H1 (cell line): ENCODE measurements at regions not wholly inside any gene's neighbourhood (a gene's known extent, or its start where the extent isn't known, plus 50 kb on each side); places are given as distances from the start of the nearest gene placed in this dataset.

ENCODE experiments used
- CTCF ChIA-PET: fragments of 300-600 bp; sonication (Branson Sonifier 250); formaldehyde crosslinking; loops from one replicate; lab custom pipeline; 2021; ENCODE audit not compliant: partially characterized antibody; lab: Charles Lee
- POLR2A ChIA-PET: fragments of 300-600 bp; sonication (Branson Sonifier 250); formaldehyde crosslinking; loops from one replicate; lab custom pipeline; 2021; ENCODE audit warnings: inconsistent platforms; ENCODE audit not compliant: partially characterized antibody; lab: Charles Lee
- DNase-seq, 2 experiments: peaks; one replicate each; pipeline versions ENCODE4 v3.0.0 to v3.0.0-alpha.2; 2010 to 2022; ENCODE audit warnings: low spot score in 2 of 2, low read depth in 1 of 2, mixed read lengths in 1 of 2
- FAIRE-seq: peaks from 2 replicates; lab custom pipeline; 2011; peaks lifted over from hg19 to GRCh38; lab: Jason Lieb, UNC
- H2AFZ ChIP-seq: 2 replicates; pipeline ENCODE4 v1.8.1; 2012; ENCODE audit warnings: low read length, inconsistent platforms
- H2AK5ac ChIP-seq: 2 replicates; pipeline ENCODE4 v1.6.1; 2013; ENCODE audit warnings: low read depth, low read length
- H2BK120ac ChIP-seq: replicated peaks from 2 replicates; pipeline ENCODE3; 2013; ENCODE audit warnings: low read depth, low read length, inconsistent platforms
- H2BK12ac ChIP-seq: 2 replicates; pipeline ENCODE4 v1.6.1; 2013; ENCODE audit warnings: low read depth, low read length
- H2BK15ac ChIP-seq: 2 replicates; pipeline ENCODE4 v1.6.1; 2013; ENCODE audit warnings: low read length
- H2BK20ac ChIP-seq: 2 replicates; pipeline ENCODE4 v1.6.1; 2013; ENCODE audit warnings: low read length
- H2BK5ac ChIP-seq: 2 replicates; pipeline ENCODE4 v1.6.1; 2013; ENCODE audit warnings: low read depth, low read length
- H3K14ac ChIP-seq: 2 replicates; pipeline ENCODE4 v1.6.1; 2013; ENCODE audit warnings: inconsistent platforms; ENCODE audit not compliant: insufficient read length
- H3K18ac ChIP-seq: 2 replicates; pipeline ENCODE4 v1.6.1; 2013; ENCODE audit warnings: low read length; ENCODE audit errors: extremely low read depth
- H3K23ac ChIP-seq: 2 replicates; pipeline ENCODE4 v1.6.1; 2013; ENCODE audit warnings: inconsistent platforms; ENCODE audit not compliant: insufficient read length
- H3K23me2 ChIP-seq: 2 replicates; pipeline ENCODE4 v1.6.1; 2013; ENCODE audit warnings: low read depth, low read length
- H3K27ac ChIP-seq: 2 replicates; pipeline ENCODE4 v1.6.1; 2011; ENCODE audit warnings: low read depth, low read length, inconsistent platforms
- H3K27me3 ChIP-seq, 4 experiments: replicated peaks in 1 of 4; 1 replicate in 1 of 4; 2 replicates in 3 of 4; pipeline versions ENCODE4 v1.6.1 to v1.8.1; 2011 to 2013; ENCODE audit warnings: low read length in 3 of 4, mild to moderate bottlenecking in 3 of 4, inconsistent platforms in 2 of 4, mixed read lengths in 2 of 4, moderate library complexity in 1 of 4; ENCODE audit not compliant: control insufficient read depth in 3 of 4, insufficient read depth in 3 of 4; ENCODE audit errors: extremely low read depth in 1 of 4
- H3K36me3 ChIP-seq, 4 experiments: 2 replicates each; pipeline versions ENCODE4 v1.6.1 to v1.8.1; 2011 to 2013; ENCODE audit warnings: mild to moderate bottlenecking in 4 of 4, low read length in 3 of 4, moderate library complexity in 2 of 4, control low read depth in 1 of 4, inconsistent platforms in 1 of 4; ENCODE audit not compliant: insufficient read depth in 4 of 4, control insufficient read depth in 2 of 4
- H3K4ac ChIP-seq: replicated peaks from 2 replicates; pipeline ENCODE3; 2013; ENCODE audit warnings: low read length, low read depth, mixed read lengths, inconsistent platforms; ENCODE audit not compliant: insufficient read length
- H3K4me1 ChIP-seq, 4 experiments: replicated peaks in 1 of 4; 1 replicate in 1 of 4; 2 replicates in 3 of 4; pipeline versions ENCODE4 v1.6.1 to v1.8.1; 2011 to 2013; ENCODE audit warnings: low read length in 3 of 4, inconsistent platforms in 2 of 4, mixed read lengths in 1 of 4; ENCODE audit not compliant: insufficient read depth in 4 of 4, control insufficient read depth in 3 of 4
- H3K4me2 ChIP-seq, 2 experiments: 2 replicates each; pipeline versions ENCODE4 v1.6.1 to v1.8.1; 2011 to 2013; ENCODE audit warnings: low read depth in 2 of 2, low read length in 2 of 2, control low read depth in 1 of 2, inconsistent platforms in 1 of 2, mild to moderate bottlenecking in 1 of 2; ENCODE audit not compliant: insufficient read depth in 1 of 2
- H3K4me3 ChIP-seq, 4 experiments: fragments of 200-600, 300-600 bp in 1 of 4; sonication (generic), shearing (Covaris generic), sonication (Bioruptor Twin) in 1 of 4; 2 replicates each; pipeline versions ENCODE4 v1.5.1 to v1.8.1; 2011 to 2016; ENCODE audit warnings: low read length in 4 of 4, low read depth in 3 of 4, control low read depth in 2 of 4, inconsistent platforms in 2 of 4, mild to moderate bottlenecking in 2 of 4, mixed read lengths in 1 of 4, moderate library complexity in 1 of 4; ENCODE audit not compliant: insufficient read depth in 2 of 4; ENCODE audit errors: extremely low read depth in 1 of 4
- H3K56ac ChIP-seq: replicated peaks from 2 replicates; pipeline ENCODE3; 2013; ENCODE audit warnings: low read depth, mild to moderate bottlenecking, mixed read lengths, low read length, inconsistent platforms; ENCODE audit not compliant: insufficient read length
- H3K79me1 ChIP-seq: 2 replicates; pipeline ENCODE4 v1.6.1; 2013; ENCODE audit warnings: low read depth, low read length, control low read depth
- H3K79me2 ChIP-seq, 2 experiments: 2 replicates each; pipeline versions ENCODE4 v1.6.1 to v1.8.1; 2012 to 2013; ENCODE audit warnings: low read length in 2 of 2, mild to moderate bottlenecking in 2 of 2, inconsistent platforms in 1 of 2; ENCODE audit not compliant: insufficient read depth in 2 of 2, control insufficient read depth in 1 of 2
- H3K9ac ChIP-seq, 4 experiments: replicated peaks in 1 of 4; 1 replicate in 1 of 4; 2 replicates in 3 of 4; pipeline versions ENCODE4 v1.6.1 to v1.8.1; 2011 to 2013; ENCODE audit warnings: low read depth in 3 of 4, low read length in 3 of 4, control low read depth in 2 of 4, mild to moderate bottlenecking in 2 of 4, moderate library complexity in 2 of 4, inconsistent platforms in 1 of 4; ENCODE audit errors: extremely low read depth in 1 of 4
- H3K9me3 ChIP-seq, 2 experiments: 2 replicates each; pipeline versions ENCODE4 v1.6.1 to v1.8.1; 2012 to 2013; ENCODE audit warnings: mild to moderate bottlenecking in 2 of 2, moderate library complexity in 2 of 2, control low read depth in 1 of 2, inconsistent platforms in 1 of 2, low read depth in 1 of 2, low read length in 1 of 2, mixed read lengths in 1 of 2; ENCODE audit not compliant: insufficient read depth in 2 of 2
- H4K20me1 ChIP-seq, 2 experiments: replicated peaks in 1 of 2; 2 replicates each; pipeline versions ENCODE3 to v1.8.1; 2011 to 2013; ENCODE audit warnings: inconsistent platforms in 2 of 2, low read length in 2 of 2, mild to moderate bottlenecking in 1 of 2; ENCODE audit not compliant: insufficient read depth in 2 of 2, control insufficient read depth in 1 of 2
- H4K5ac ChIP-seq: 2 replicates; pipeline ENCODE4 v1.6.1; 2013; ENCODE audit warnings: low read length, low read depth, mixed read lengths, inconsistent platforms; ENCODE audit not compliant: insufficient read length
- H4K8ac ChIP-seq: 2 replicates; pipeline ENCODE4 v1.8.0; 2013; ENCODE audit warnings: mild to moderate bottlenecking, moderate library complexity, low read length, inconsistent platforms; ENCODE audit not compliant: insufficient read depth; ENCODE audit errors: extremely low read depth
- H4K91ac ChIP-seq: replicated peaks from 2 replicates; pipeline ENCODE3; 2013; ENCODE audit warnings: low read length, mixed read lengths, inconsistent platforms; ENCODE audit not compliant: insufficient read length
- CHD1 ChIP-seq: IDR thresholded peaks from 2 replicates; pipeline ENCODE4 v1.6.1; 2012; ENCODE audit warnings: low read depth, low read length, improper control_type of control experiment
- HDAC2 ChIP-seq, 2 experiments: fragments of 300-600 bp in 1 of 2; sonication (generic) in 1 of 2; IDR thresholded peaks; 2 replicates each; pipeline ENCODE4 v1.6.1; 2011 to 2012; ENCODE audit warnings: low read depth in 2 of 2, low read length in 2 of 2, mild to moderate bottlenecking in 2 of 2, moderate library complexity in 2 of 2, borderline replicate concordance in 1 of 2, inconsistent platforms in 1 of 2
- HDAC6 ChIP-seq: IDR thresholded peaks from one replicate; pipeline ENCODE4 v1.7.1; 2012; ENCODE audit warnings: low read depth, mild to moderate bottlenecking, inconsistent platforms, low read length, moderate library complexity
- KDM4A ChIP-seq: IDR thresholded peaks from one replicate; pipeline ENCODE4 v1.7.1; 2012; ENCODE audit warnings: low read depth, mild to moderate bottlenecking, moderate library complexity, low read length, inconsistent platforms; ENCODE audit not compliant: severe bottlenecking
- MAFK ChIP-seq: IDR thresholded peaks from 2 replicates; pipeline ENCODE4 v1.6.1; 2012; ENCODE audit warnings: low read depth, mild to moderate bottlenecking, improper control_type of control experiment, low read length
- SP4 ChIP-seq: IDR thresholded peaks from 2 replicates; pipeline ENCODE4 v1.6.1; 2012; ENCODE audit warnings: low read length, inconsistent platforms
- TAF1 ChIP-seq: IDR thresholded peaks from 2 replicates; pipeline ENCODE4 v1.6.1; 2011; ENCODE audit warnings: mild to moderate bottlenecking, low read depth, low read length
- WGBS, 2 experiments: shearing (Covaris generic) in 1 of 2; methylation state at CpG; one replicate each; pipeline versions ENCODE4 v1.1.6 to v1.1.7; 2013 to 2015; ENCODE audit warnings: low lambda C conversion rate in 2 of 2, mixed read lengths in 2 of 2, inconsistent platforms in 1 of 2, low coverage in 1 of 2, missing lambda C conversion rate in 1 of 2; ENCODE audit not compliant: insufficient replicate concordance in 2 of 2, insufficient coverage in 1 of 2, insufficient read length in 1 of 2; ENCODE audit errors: extremely low coverage in 1 of 2, missing lambda C conversion rate in 1 of 2; 5-methylcytosine and 5-hydroxymethylcytosine counted together

GRCh38 chr4:36944232-36944631 lies 300.3 kb upstream of the NWD2 start:
- no peak overlapping the region for H2BK5ac ChIP-seq
- no peaks in the 10 kb centered on the region for H3K4me1 ChIP-seq
- H3K9ac ChIP-seq, result no peak overlapping the region
- H3K36me3 ChIP-seq, result no peaks in the 10 kb centered on the region
- 97% methylated on average over 2 of the region's 2 CpGs; no CpG with 5 or more reads in 1 of the 2 experiments for WGBS, 2 experiments
- no peaks in the 10 kb centered on the region for H4K20me1 ChIP-seq
- H3K27ac ChIP-seq, result no peak overlapping the region
- H2BK20ac ChIP-seq, result no peak overlapping the region
- H4K5ac ChIP-seq, result no peak overlapping the region
- H3K79me1 ChIP-seq, result no peaks in the 10 kb centered on the region
- POLR2A ChIA-PET, result no interaction called here
- no peak overlapping the region for H3K4me2 ChIP-seq
- DNase-seq (no peak), FAIRE-seq (no peak)
- H3K27me3 ChIP-seq, result no peaks in the 10 kb centered on the region
- no peak overlapping the region for H3K18ac ChIP-seq
- H4K8ac ChIP-seq, result no peak overlapping the region
- H3K14ac ChIP-seq, result no peak overlapping the region
- no peaks in the 10 kb centered on the region for H3K79me2 ChIP-seq
- H4K91ac ChIP-seq, result no peak overlapping the region
- H2AFZ ChIP-seq, result no peak overlapping the region
- H2BK120ac ChIP-seq, result no peak overlapping the region
- no peaks in the 10 kb centered on the region for H3K9me3 ChIP-seq
- H2AK5ac ChIP-seq, result no peak overlapping the region
- H3K56ac ChIP-seq, result no peak overlapping the region
- no peak overlapping the region for H3K4me3 ChIP-seq
- TF ChIP-seq HDAC2 (IDR thresholded peaks at IDR 0.05; ENCODE audit: borderline replicate concordance in 1 of 2, low read depth in 2 of 2, low read length in 2 of 2) (no peak), MAFK (no peak), HDAC6 (no peak), CHD1 (no peak), KDM4A (no peak), SP4 (no peak), TAF1 (no peak)
- CTCF ChIA-PET, result interaction anchor here (1.1 kb wide), 1 partner anchor 11 kb away, joined by 3 read pairs; no protein-coding TSS in a partner anchor
- H3K23ac ChIP-seq, result no peak overlapping the region
- H2BK12ac ChIP-seq, result no peak overlapping the region
- H3K4ac ChIP-seq, result no peak overlapping the region
- H3K23me2 ChIP-seq, result no peaks in the 10 kb centered on the region
- H2BK15ac ChIP-seq, result no peak overlapping the region
